ENCODE measurements at regions not wholly inside any gene's neighbourhood (a gene's known extent, or its start where the extent isn't known, plus 50 kb on each side); places are given as distances from the start of the nearest gene placed in this dataset.

- H3K4me3 Mint-ChIP-seq, result no peak overlapping the region
- peaks cover 9% of the 10 kb centered on the region for H3K9me3 Mint-ChIP-seq
- TF ChIP-seq CTCF (conservative IDR thresholded peaks at IDR 0.05), result no peak
- H3K4me1 Mint-ChIP-seq (ENCODE audit: unreplicated experiment), result no peaks in the 10 kb centered on the region
- H3K27ac Mint-ChIP-seq, result no peak overlapping the region
- H3K36me3 Mint-ChIP-seq, result peaks cover 5% of the 10 kb centered on the region
- DNase-seq (ENCODE audit: extremely low spot score, unreplicated experiment), result no peak
- H3K27me3 Mint-ChIP-seq, result peaks cover under 1% of the 10 kb centered on the region
Measured at GRCh38 chr11:33574331-33574730, 126.3 kb downstream of the C11orf91 start.

DNA sequence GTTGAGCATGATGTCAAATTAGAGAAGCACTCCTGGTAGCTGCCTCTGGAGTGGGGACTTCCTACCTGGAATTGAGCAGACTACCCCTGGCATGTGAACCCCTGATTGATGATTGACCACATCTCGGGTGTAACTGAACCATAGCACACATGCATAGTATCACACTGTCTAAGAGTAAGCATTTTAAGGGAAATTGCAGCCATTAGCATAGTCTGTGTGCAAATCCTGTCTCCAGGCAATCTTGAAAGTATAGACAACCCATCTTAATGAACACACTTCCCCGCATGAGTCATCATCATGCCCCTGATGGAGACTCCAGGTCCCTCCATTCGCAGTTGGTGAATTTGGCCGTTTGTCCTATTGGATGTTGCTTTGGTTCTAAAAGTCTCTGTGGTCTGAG is 131.3 kb downstream of the C11orf91 start:
- peaks cover 9% of the 10 kb centered on the region for H3K9me3 Mint-ChIP-seq
- peaks cover 3% of the 10 kb centered on the region for H3K27me3 Mint-ChIP-seq

GRCh38 chr11:33567004-33567403 is 133.6 kb downstream of the C11orf91 start:
- Mint-ChIP-seq H3K4me1 (ENCODE audit: unreplicated experiment) (no peaks in the 10 kb centered on the region), H3K36me3 (peaks cover 5% of the 10 kb centered on the region), H3K9me3 (peaks cover 5% of the 10 kb centered on the region), H3K27ac (no peak overlapping the region), H3K4me3 (no peak overlapping the region), H3K27me3 (peaks cover 3% of the 10 kb centered on the region)
- DNase-seq (ENCODE audit: extremely low spot score, unreplicated experiment), result no peak
- TF ChIP-seq CTCF (conservative IDR thresholded peaks at IDR 0.05), result no peak

More for the DNA sequence above, 131.3 kb downstream of the C11orf91 start:
- Mint-ChIP-seq H3K27ac (no peak overlapping the region), H3K4me3 (no peak overlapping the region), H3K36me3 (peaks cover 5% of the 10 kb centered on the region), H3K4me1 (ENCODE audit: unreplicated experiment) (no peaks in the 10 kb centered on the region)
- no peak for DNase-seq (ENCODE audit: extremely low spot score, unreplicated experiment)
- no peak for TF ChIP-seq CTCF (conservative IDR thresholded peaks at IDR 0.05)

GRCh38 chr11:33564856-33565453 is 135.7 kb downstream of the C11orf91 start:
- peaks cover 3% of the 10 kb centered on the region for H3K27me3 Mint-ChIP-seq
- DNase-seq (ENCODE audit: extremely low spot score, unreplicated experiment), result no peak
- no peaks in the 10 kb centered on the region for H3K4me1 Mint-ChIP-seq (ENCODE audit: unreplicated experiment)
- H3K9me3 Mint-ChIP-seq, result no peaks in the 10 kb centered on the region
- H3K36me3 Mint-ChIP-seq, result no peaks in the 10 kb centered on the region
- H3K4me3 Mint-ChIP-seq, result no peak overlapping the region
- no peak overlapping the region for H3K27ac Mint-ChIP-seq
- no peak for TF ChIP-seq CTCF (conservative IDR thresholded peaks at IDR 0.05)

GRCh38 chr11:33560729-33561128 is 139.9 kb downstream of the C11orf91 start:
- no peaks in the 10 kb centered on the region for H3K4me1 Mint-ChIP-seq (ENCODE audit: unreplicated experiment)
- no peak for TF ChIP-seq CTCF (conservative IDR thresholded peaks at IDR 0.05)
- H3K4me3 Mint-ChIP-seq, result no peak overlapping the region
- H3K36me3 Mint-ChIP-seq, result no peaks in the 10 kb centered on the region
- DNase-seq (ENCODE audit: extremely low spot score, unreplicated experiment), result no peak
- H3K27ac Mint-ChIP-seq, result no peak overlapping the region
- H3K27me3 Mint-ChIP-seq, result no peaks in the 10 kb centered on the region
- H3K9me3 Mint-ChIP-seq, result no peaks in the 10 kb centered on the region

GRCh38 chr11:33559567-33559966 is 141.1 kb downstream of the C11orf91 start:
- Mint-ChIP-seq H3K9me3 (no peaks in the 10 kb centered on the region), H3K27me3 (no peaks in the 10 kb centered on the region), H3K4me3 (no peak overlapping the region), H3K36me3 (no peaks in the 10 kb centered on the region), H3K27ac (no peak overlapping the region), H3K4me1 (ENCODE audit: unreplicated experiment) (no peaks in the 10 kb centered on the region)
- TF ChIP-seq CTCF (conservative IDR thresholded peaks at IDR 0.05), result no peak
- no peak for DNase-seq (ENCODE audit: extremely low spot score, unreplicated experiment)
